HG02870 (cell line): ENCODE measurements at regions not wholly inside any gene's neighbourhood (a gene's known extent, or its start where the extent isn't known, plus 50 kb on each side); places are given as distances from the start of the nearest gene placed in this dataset.

Experiments used
- ATAC-seq: cut with Tn5 transposase; IDR thresholded peaks from one replicate; pipeline ENCODE4 v1.9.1; 2021; ENCODE audit warnings: mild to moderate bottlenecking, moderate library complexity; ENCODE audit not compliant: unreplicated experiment

GRCh38 chr2:236977063-236977851, 108.4 kb upstream of the COPS8 start:
- ATAC-seq = no peak

- no peak for ATAC-seq
These were observed 107.8 kb upstream of the COPS8 start for GRCh38 chr2:236977852-236978398.

- ATAC-seq = no peak
These were observed 106.0 kb upstream of the COPS8 start for GRCh38 chr2:236979664-236980063.

- ATAC-seq = no peak
These were observed 104.7 kb upstream of the COPS8 start for GRCh38 chr2:236980961-236981360.

GRCh38 chr2:236981701-236982485, 103.8 kb upstream of the COPS8 start:
- ATAC-seq = no peak

- no peak for ATAC-seq
These were observed 102.8 kb upstream of the COPS8 start for GRCh38 chr2:236982693-236983455.

GRCh38 chr2:236984046-236984445, 101.6 kb upstream of the COPS8 start:
- ATAC-seq = no peak

- no peak for ATAC-seq
These were observed 99.8 kb upstream of the COPS8 start for GRCh38 chr2:236985761-236986339.

GRCh38 chr2:236986524-236987330, 99.0 kb upstream of the COPS8 start:
- no peak for ATAC-seq

- ATAC-seq = no peak
These were observed 97.5 kb upstream of the COPS8 start for GRCh38 chr2:236988216-236988615.

GRCh38 chr2:236988690-236989624, 96.7 kb upstream of the COPS8 start:
- ATAC-seq = no peak

- ATAC-seq = no peak
These were observed 95.1 kb upstream of the COPS8 start for GRCh38 chr2:236990552-236990951.

- no peak for ATAC-seq
These were observed 93.8 kb upstream of the COPS8 start for GRCh38 chr2:236991874-236992273.

- no peak for ATAC-seq
These were observed 92.4 kb upstream of the COPS8 start for GRCh38 chr2:236993286-236993685.

- no peak for ATAC-seq
These were observed 91.3 kb upstream of the COPS8 start for GRCh38 chr2:236994361-236994760.

- ATAC-seq = no peak
These were observed 88.5 kb upstream of the COPS8 start for GRCh38 chr2:236997069-236997715.

- ATAC-seq = no peak
These were observed 87.5 kb upstream of the COPS8 start for GRCh38 chr2:236998236-236998635.

GRCh38 chr2:236998758-236999157, 86.9 kb upstream of the COPS8 start:
- ATAC-seq = no peak
